ENCODE measurements at regions not wholly inside any gene's neighbourhood (a gene's known extent, or its start where the extent isn't known, plus 50 kb on each side); places are given as distances from the start of the nearest gene placed in this dataset.
A peak's percentile ranks its signal among the peaks of the same experiment; 100 is the strongest.
"Not testable (repeated sequence)": the region's sequence is repeated elsewhere in the genome, so short reads cannot be mapped to it uniquely, and the experiment has no call there.

- ATAC-seq, result no peak
Observed at GRCh38 chr3:178967177-178967532, 104.5 kb downstream of the ZMAT3 start.

- no peak for ATAC-seq
Observed at GRCh38 chr3:178966299-178967176, 105.1 kb downstream of the ZMAT3 start.

DNA sequence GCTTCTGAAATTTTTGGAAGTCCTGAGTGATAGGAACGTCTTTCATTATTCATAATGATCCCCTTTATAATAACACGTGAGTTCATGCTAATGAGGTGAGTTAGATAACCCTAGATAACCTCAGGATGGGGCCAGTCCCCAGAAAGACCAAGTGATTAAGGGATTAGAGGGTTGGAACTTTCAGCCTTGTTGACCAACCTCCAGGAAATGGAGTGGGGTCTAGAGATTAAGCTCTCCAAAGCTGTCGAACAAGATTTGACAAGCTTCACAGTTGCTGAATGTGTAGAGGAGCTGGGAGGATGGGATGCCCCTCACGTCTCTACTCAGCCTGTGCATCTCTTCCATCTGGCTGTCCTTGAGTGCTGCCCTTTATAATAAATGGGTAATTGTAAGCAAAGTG, 107.1 kb downstream of the ZMAT3 start:
- ATAC-seq, result no peak

DNA sequence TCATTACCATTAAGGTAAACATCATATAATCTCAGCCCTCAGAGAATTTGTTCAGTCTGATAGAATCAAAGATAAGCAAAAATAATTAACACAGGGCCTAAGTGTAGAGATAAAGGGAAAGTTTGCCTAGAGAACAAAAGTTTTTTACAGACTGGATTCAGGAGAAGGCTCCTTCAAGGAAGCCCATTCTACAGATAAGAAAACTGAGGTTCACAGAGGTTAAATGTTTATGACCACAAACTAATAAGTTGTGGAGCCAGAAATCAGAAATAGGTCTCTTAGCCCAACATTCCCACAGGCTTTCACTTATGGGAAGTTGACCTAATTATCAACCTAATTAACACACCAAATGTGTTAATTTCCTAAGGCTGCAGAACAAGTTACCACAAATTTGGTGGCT, 110.7 kb downstream of the ZMAT3 start:
- no peak for ATAC-seq

DNA sequence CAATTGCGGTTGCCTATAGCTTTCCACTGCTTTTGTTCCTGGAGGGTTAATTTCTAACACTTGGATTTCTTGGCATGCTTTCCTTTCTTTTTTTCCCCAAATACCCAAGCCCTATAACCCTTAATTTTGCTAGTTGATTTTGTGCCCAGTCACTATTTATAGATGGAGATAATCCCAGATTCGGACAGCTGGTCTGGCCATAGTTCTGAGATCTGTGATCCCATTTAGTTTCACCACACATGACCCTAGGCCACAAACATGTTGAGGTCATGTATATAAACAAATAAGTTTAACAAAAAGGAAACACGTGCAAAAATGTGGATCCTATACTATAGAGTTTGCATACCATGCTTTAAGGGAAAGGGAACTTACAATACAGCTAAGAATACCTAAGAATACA, 111.4 kb downstream of the ZMAT3 start:
- ATAC-seq, result no peak

- ATAC-seq, result peak; percentile 37
Observed at GRCh38 chr3:178950676-178951075, 120.9 kb downstream of the ZMAT3 start.

GRCh38 chr3:178949896-178950295, 121.7 kb downstream of the ZMAT3 start:
- no peak for ATAC-seq

GRCh38 chr3:178948546-178948945, 123.1 kb downstream of the ZMAT3 start:
- ATAC-seq, result no peak

DNA sequence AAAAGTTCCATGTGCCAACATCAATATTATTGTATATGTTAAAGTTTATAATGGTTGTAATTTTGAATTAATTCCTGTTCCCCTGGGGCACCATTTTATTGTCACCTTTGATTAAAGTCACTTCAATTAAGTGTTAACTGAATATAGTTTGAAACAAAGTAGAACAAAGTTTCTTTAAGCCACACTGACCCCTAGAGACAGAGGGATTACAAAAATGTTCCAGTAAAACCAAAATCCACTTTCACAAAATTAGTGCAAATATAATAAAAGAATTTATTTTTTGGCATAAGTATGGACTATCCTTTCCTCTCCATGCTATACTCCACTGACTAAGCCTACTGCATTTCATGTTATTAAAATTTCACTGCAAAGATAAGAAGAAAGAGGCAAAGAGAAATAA, 123.9 kb downstream of the ZMAT3 start:
- no peak for ATAC-seq

GRCh38 chr3:178942261-178942660, 129.3 kb downstream of the ZMAT3 start:
- not testable (repeated sequence) for ATAC-seq

- no peak for ATAC-seq
Observed at GRCh38 chr3:178930116-178930515, 141.5 kb downstream of the ZMAT3 start.

- ATAC-seq, result no peak
Observed at GRCh38 chr3:178916223-178916622, 155.4 kb downstream of the ZMAT3 start.

- ATAC-seq, result no peak
Observed at GRCh38 chr3:178915365-178915764, 156.2 kb downstream of the ZMAT3 start.

DNA sequence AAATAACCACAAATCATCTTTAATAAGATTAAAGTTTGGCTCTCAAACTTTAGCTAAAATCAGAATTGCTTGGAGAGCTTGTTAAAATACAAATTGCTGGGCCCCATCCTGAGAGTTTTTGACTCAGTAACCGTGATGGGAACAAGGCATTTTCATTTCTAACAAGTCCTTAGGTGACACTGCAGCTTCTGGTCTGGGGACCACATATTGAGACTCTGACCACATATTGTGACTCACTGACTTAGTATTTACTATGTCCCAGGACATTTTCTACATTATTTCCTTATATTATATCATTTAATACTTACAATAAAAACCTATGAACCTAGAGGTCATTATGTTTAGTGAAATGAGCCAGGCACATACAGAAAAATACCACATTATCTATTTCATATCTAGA, 164.5 kb downstream of the ZMAT3 start:
- ATAC-seq, result no peak

- ATAC-seq, result no peak
Observed at GRCh38 chr3:178901204-178901603, 170.4 kb downstream of the ZMAT3 start.

GRCh38 chr3:178900029-178900646, 171.5 kb downstream of the ZMAT3 start:
- ATAC-seq, result no peak

DNA sequence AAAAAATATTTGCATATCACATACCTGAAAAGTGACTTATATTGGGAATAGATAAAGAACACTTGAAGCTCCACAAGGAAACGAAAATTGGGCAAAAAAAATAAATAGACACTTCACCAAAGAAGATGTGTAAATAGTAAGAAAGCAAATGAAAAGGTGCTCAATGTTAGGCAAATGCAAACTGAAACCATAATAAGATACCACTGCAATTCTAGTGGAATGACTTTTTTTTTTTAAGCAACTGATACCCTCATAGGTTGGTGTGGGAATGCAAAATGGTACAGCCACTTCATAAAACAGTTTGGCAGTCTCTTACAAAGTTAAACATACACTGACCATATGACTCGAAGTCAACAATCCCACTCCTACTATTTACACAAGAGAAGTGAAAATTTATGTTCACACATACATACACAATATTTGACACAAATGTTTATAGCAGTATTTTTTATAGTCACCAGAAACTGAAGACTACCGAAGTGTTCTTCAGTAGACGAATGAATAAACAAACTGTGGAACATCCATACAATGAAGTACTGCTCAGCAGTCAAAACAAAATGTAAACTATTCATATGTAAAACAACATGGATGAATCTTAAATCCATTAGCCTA, 176.3 kb downstream of the ZMAT3 start:
- no peak for ATAC-seq
